Activated CD4-positive, alpha-beta T cell treated with anti-CD3 and anti-CD28 coated beads for 48 hours (primary cell): ENCODE measurements at regions not wholly inside any gene's neighbourhood (a gene's known extent, or its start where the extent isn't known, plus 50 kb on each side); places are given as distances from the start of the nearest gene placed in this dataset.
A peak's percentile ranks its signal among the peaks of the same experiment; 100 is the strongest.
"Not testable (repeated sequence)": the region's sequence is repeated elsewhere in the genome, so short reads cannot be mapped to it uniquely, and the experiment has no call there.

Source experiments
- DNase-seq: peaks from one replicate; pipeline ENCODE4 v3.0.0-alpha.2; 2020

DNA sequence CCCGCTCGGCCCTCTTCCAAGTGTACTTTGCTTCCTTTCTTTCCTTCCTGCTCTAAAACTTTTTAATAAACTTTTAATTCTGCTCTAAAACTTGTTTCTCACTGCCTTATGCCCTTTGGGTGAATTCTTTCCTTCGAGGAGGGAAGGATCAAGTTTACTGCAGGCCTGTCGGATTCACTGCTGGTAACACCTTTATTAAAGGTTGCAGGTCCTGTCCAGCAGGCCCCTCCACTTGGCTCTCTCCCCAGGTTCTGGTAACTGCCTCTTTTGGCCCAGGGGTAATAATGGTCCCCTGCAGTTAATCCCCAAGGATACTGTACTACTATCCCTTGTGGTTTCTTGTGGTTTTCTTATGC lies 152.7 kb upstream of the EEA1 start:
- no peak for DNase-seq

DNA sequence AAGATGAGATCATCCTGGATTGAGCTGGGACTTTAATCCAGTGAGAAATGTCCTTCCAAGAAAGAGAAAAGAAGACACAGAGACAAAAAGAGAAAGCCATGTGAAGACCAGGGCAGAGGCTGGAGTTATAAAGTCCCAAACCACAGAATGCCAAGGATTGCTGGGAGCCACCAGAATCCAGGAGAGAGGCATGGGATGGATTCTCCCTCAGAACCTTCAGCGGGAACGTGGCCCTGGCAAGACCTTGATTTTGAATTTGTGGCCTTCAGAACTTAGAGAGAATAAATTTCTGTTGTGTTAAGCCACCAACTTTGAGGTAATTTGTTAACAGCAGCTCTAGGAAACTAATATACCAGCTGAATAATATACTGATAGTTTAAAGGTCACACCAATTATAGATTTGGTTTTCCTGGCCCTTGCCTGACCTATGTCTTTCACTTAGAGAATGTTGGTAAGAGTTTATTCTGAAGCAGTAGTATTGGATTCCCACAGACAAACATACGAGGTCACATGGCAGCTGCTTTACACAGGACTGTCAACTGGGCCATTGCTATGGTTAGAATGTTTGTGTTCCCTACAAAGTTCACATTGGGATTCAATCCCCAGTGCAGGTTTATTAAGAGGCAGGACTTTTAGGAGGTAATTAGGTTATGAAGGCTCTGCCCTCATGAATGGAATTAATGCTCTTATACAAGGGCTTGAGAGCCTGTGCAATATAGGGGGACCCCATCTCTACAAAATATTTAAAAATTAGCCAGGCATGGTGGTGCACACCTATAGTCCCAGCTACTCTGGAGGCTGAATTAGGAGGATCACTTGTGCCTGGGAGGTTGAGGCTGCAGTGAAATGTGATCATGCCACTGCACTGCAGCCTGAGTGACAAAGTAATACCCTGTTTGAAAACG lies 156.5 kb upstream of the EEA1 start:
- no peak for DNase-seq

GRCh38 chr12:93086288-93086727 lies 157.2 kb upstream of the EEA1 start:
- no peak for DNase-seq

DNA sequence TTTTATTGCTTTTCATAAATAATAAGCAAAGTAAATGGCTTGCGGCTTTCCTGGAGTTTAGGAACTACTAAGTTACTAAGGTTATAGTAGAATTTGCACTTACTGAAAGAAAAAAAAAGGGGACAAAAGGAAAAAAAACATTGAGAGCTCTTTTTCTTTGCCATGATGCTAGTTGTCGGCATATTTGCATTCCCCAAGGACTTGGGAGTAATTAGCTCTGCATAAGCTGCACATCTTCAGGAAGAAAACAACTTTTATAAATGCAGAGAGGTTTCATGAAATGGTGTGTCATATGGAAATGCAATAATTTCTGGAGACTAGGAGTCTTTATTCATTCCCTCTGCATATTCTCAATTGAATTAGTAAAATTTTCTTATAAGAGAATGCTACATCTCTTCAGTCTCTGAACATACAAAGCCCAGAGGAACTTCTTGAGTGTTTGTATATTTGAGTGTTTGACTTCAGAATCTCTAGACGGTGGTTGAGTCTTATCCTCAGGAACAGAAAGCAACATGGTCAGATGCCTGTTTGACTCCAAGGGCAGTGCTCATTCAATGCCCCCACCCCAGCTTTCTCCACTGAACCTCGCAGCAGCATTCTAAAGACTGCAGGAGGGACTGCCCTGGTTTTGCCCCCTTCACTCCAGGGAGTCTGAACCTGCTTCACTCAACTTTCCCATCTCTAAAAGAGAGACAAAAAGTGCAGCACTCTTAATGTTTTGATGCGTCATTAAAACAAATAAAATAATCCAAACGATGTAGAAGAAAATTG lies 158.9 kb upstream of the EEA1 start:
- DNase-seq = no peak

DNA sequence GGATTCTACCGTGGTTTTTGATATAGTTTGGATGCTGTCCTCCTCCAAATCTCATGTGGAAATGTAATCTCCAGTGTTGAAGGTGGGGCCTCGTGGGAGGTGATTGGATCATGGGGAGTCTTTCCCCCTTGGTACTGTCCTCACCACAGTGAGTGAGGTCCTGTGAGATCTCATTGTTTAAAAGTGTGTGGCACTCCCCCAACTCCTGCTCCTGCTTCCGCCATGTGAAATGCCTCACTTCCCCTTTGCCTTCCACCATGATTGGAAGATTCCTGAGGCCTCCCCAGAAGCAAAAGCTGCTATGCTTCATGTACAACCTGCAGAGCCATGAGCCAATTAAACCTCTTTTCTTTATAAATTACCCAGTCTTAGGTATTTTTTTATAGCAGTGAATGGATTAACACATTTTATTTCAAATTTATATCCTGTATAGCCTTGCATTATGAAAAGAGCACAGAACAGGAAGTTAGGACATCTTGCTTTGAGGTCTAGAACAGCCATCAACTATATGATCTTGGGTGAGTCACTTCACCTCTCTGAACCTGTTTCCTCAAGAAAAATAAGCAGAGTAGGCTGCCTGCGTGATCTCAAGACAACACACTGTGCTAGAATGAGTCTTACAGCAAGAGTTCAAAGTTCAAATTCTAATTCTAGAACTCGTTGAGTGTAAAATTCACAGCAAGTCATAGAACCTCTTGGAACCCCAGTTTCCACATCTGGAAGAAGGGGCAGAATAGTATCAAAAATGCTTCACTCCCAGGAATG lies 160.9 kb upstream of the EEA1 start:
- DNase-seq = peak; percentile 42

DNA sequence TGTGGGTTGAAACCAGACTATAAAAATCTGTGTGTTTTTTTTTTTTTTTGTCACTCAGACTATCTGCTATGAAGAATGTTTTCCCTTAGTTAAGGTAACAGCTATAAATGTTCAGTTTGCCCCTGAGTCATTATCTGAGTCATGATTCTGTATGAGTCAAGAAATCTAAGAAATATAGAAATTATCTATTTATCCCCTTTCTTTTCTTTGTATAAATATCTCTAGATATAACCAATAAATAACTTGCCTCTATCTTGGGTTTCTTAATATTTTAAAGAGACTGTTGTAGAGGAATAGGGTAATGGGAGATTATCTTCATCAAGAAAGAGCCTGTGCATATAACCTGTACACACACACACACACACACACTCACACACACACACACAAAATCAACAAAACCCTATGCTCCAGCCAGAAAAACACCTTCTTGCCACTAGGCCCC lies 161.7 kb upstream of the EEA1 start:
- DNase-seq = no peak

GRCh38 chr12:93091886-93092648 lies 163.0 kb upstream of the EEA1 start:
- DNase-seq = no peak

GRCh38 chr12:93092649-93092945 lies 163.5 kb upstream of the EEA1 start:
- no peak for DNase-seq

DNA sequence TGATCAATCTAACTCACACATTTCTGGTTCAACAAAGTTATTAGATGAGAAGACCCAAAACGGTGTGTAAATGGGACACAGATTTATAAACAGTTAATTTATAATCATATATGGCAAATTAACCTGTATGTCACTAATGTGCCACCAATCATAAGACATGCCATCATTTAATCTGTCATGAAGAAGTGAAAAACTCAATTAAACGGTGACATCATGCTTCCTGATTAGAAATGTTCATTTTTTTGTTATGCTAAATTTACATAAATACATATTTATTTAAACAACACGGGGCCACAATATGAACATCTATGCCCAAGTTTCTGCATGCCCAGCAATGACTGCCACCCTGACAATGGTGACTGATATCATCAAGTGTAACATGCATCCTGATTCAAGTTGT lies 164.1 kb upstream of the EEA1 start:
- no peak for DNase-seq

DNA sequence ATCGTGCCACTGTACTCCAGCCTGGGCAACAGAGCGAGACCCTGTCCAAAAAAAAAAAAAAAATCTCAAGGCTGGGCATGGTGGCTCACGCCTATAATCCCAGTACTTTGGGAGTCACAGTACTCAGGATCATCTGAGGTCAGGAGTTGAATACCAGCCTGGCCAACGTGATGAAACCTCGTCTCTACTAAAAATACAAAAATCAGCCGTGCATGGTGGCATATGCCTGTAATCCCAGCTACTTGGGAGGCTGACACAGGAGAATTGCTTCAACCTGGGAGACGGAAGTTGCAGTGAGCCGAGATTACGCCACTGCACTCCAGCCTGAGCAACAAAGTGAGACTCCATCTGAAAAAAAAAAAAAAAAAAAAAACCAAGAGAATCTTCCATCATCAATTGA lies 165.1 kb upstream of the EEA1 start:
- DNase-seq = not testable (repeated sequence)

- no peak for DNase-seq
Observed at GRCh38 chr12:93094988-93095737, 166.1 kb upstream of the EEA1 start.

DNA sequence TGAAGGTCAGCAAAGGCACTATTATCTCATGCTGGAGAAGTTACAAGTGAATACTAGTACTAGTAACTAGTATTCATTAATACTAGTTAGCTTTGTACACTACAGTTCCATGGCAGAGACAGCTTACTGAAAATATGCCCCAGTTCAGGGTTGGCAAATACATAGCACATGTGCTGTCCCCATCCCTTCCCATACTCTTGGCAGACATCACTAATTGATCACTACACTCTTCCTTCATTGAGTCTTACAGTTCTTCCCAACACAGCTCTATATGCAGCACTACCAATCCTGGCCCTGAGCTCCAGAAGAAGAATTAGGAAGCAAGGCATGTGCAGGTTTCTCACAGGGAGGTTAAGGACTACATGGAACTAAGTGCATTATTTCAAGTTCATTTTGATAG lies 168.3 kb upstream of the EEA1 start:
- DNase-seq = no peak

DNA sequence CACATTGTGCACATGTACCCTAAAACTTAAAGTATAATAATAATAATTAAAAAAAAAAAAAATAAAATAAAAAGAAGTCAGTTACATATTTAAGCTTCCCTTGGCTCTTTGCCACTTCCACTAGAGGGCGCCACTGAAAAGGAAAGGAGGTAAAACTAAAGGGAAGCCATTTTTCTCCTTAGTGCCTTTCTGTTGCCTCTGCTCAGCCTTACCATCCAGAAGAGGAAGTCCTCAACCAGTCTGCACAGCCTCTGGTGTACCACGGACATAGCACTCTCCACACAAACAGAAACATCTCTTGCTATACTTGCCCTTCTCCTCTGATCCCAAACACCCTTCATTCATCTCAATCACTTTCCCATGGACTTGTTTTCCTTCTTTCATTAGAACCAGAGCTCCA lies 169.0 kb upstream of the EEA1 start:
- peak; percentile 85 for DNase-seq

- DNase-seq = no peak
Observed at GRCh38 chr12:93099792-93100191, 170.7 kb upstream of the EEA1 start.

GRCh38 chr12:93100610-93101009 lies 171.5 kb upstream of the EEA1 start:
- no peak for DNase-seq

- no peak for DNase-seq
Observed at GRCh38 chr12:93101367-93101766, 172.3 kb upstream of the EEA1 start.

- no peak for DNase-seq
Observed at GRCh38 chr12:93102312-93102711, 173.2 kb upstream of the EEA1 start.

- no peak for DNase-seq
Observed at GRCh38 chr12:93102744-93103143, 173.6 kb upstream of the EEA1 start.

DNA sequence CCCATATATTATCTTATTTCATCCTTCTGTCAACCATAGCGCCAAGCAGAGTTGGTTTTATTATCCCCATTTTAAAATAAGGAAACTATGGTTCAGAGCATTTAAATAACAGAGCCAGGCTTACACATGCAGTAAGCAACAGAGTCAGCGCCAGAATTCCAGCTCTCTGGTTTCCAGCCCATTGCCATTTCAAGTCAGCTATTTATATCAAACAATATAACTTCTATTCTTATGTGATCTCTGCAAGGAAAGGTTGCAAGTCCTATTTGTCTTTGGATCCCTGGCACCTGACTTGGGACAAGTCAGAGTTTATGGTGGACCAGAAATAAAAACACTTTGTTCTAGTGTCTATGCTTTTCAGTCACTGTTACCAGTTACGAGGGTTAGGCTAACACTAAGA lies 174.1 kb upstream of the EEA1 start:
- DNase-seq = no peak

- no peak for DNase-seq
Observed at GRCh38 chr12:93104535-93104934, 175.4 kb upstream of the EEA1 start.

DNA sequence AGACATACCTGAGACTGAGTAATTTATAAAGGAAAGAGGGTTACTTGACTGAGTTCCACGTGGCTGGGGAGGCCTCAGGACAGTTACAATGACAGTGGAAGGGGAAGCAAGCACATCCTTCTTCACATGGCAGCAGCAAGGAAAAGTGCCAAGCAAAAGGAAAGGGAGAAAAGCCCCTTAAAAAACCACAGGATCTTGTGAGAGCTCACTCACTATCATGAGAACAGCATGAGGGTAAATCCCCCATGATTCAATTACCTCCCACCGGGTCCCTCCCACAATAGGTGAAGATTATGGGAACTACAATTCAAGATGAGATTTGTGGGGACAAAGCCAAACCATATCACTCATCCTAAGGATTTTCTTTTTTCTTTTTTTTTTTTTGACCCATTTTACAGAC lies 177.8 kb upstream of the EEA1 start:
- peak; percentile 11 for DNase-seq
